GM12892 (cell line): ENCODE measurements at regions not wholly inside any gene's neighbourhood (a gene's known extent, or its start where the extent isn't known, plus 50 kb on each side); places are given as distances from the start of the nearest gene placed in this dataset.

Experiments used
- POLR2A ChIP-seq: IDR thresholded peaks from 2 replicates; pipeline ENCODE4 v1.6.1; 2011; ENCODE audit warnings: low read depth, low read length, control low read depth
- POLR2AphosphoS5 ChIP-seq: IDR thresholded peaks from 2 replicates; pipeline ENCODE4 v1.6.1; 2011; ENCODE audit warnings: low read depth, low read length, control low read depth
- TAF1 ChIP-seq: IDR thresholded peaks from 2 replicates; pipeline ENCODE4 v1.6.1; 2011; ENCODE audit warnings: low read depth, mild to moderate bottlenecking, control low read depth, low read length, borderline replicate concordance

DNA sequence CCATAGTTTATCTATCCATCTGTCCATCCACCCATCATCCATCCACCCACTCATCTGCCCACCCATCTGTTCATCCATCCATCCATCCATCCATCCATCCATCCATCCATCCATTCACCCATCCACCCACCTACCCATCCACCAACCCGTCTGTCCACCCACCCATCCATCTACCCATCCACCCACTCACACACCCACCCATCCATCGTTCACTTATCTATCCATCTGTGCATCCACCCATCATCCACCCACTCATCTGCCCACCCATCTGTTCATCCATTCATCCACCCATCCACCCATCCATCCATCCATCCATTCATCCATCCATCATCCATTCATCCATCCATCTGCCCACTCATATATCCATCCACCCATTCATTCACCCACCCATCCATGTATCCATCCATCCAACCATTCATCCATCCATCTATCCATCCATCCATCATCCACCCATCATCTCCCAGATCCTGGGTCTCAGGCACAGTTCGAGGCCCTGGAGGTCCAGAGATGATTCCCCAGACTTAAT lies 88.2 kb upstream of the WNT4 start:
- TF ChIP-seq POLR2AphosphoS5 (no peak), POLR2A (no peak), TAF1 (no peak)
